Neural progenitor cell (in vitro differentiated cells): ENCODE measurements at regions not wholly inside any gene's neighbourhood (a gene's known extent, or its start where the extent isn't known, plus 50 kb on each side); places are given as distances from the start of the nearest gene placed in this dataset.

Source experiments
- DNase-seq: peaks from one replicate; pipeline ENCODE4 v3.0.0-alpha.2; 2016; ENCODE audit warnings: low spot score
- H2AFZ ChIP-seq: fragments of 200-600 bp; sonication (generic); replicated peaks from 2 replicates; pipeline ENCODE4 v1.6.1; 2016; ENCODE audit warnings: antibody characterized with exemption
- H3F3A ChIP-seq: fragments of 200-600 bp; sonication (generic); 2 replicates; pipeline ENCODE4 v1.6.1; 2016; ENCODE audit warnings: antibody characterized with exemption, low read depth
- H3K27ac ChIP-seq: fragments of 200-600 bp; sonication (generic); 2 replicates; pipeline ENCODE4 v1.5.1; 2016; ENCODE audit warnings: mild to moderate bottlenecking
- H3K27me3 ChIP-seq: fragments of 200-600 bp; sonication (generic); 2 replicates; pipeline ENCODE4 v1.6.1; 2016; ENCODE audit warnings: mild to moderate bottlenecking, moderate library complexity
- H3K36me3 ChIP-seq: fragments of 200-600 bp; sonication (generic); 2 replicates; pipeline ENCODE4 v1.5.1; 2016
- H3K4me1 ChIP-seq: fragments of 200-600 bp; sonication (generic); 2 replicates; pipeline ENCODE4 v1.6.1; 2016; ENCODE audit warnings: mixed run types
- H3K4me2 ChIP-seq: fragments of 200-600 bp; sonication (generic); 2 replicates; pipeline ENCODE4 v1.6.1; 2016
- H3K4me3 ChIP-seq: fragments of 200-600 bp; sonication (generic); 2 replicates; pipeline ENCODE4 v1.5.1; 2016
- H3K79me2 ChIP-seq: fragments of 200-600 bp; sonication (generic); 2 replicates; pipeline ENCODE4 v1.6.1; 2016; ENCODE audit warnings: low read depth
- H3K9ac ChIP-seq: fragments of 200-600 bp; sonication (generic); 2 replicates; pipeline ENCODE4 v1.6.1; 2016
- H3K9me3 ChIP-seq: fragments of 200-600 bp; sonication (generic); 2 replicates; pipeline ENCODE4 v1.5.1; 2016; ENCODE audit warnings: low read depth
- H4K20me1 ChIP-seq: fragments of 200-600 bp; sonication (generic); 2 replicates; pipeline ENCODE4 v1.6.1; 2016; ENCODE audit warnings: low read depth
- H3K27ac Mint-ChIP-seq: 3 replicates; pipeline ENCODE4 v1.8.0; 2021; ENCODE audit warnings: mixed read lengths
- H3K27me3 Mint-ChIP-seq: 2 replicates; pipeline ENCODE4 v1.8.0; 2022; ENCODE audit warnings: low read depth, mild to moderate bottlenecking, inconsistent platforms, moderate library complexity, mixed read lengths; ENCODE audit not compliant: insufficient read depth
- H3K36me3 Mint-ChIP-seq: 3 replicates; pipeline ENCODE4 v1.8.0; 2021; ENCODE audit warnings: mixed read lengths
- H3K4me1 Mint-ChIP-seq: 3 replicates; pipeline ENCODE4 v1.8.0; 2021; ENCODE audit warnings: mixed read lengths
- H3K4me3 Mint-ChIP-seq: 3 replicates; pipeline ENCODE4 v1.8.0; 2021; ENCODE audit warnings: mild to moderate bottlenecking, moderate library complexity, mixed read lengths
- H3K9me3 Mint-ChIP-seq: 3 replicates; pipeline ENCODE4 v1.8.0; 2020; ENCODE audit warnings: mixed read lengths
- EZH2 ChIP-seq: fragments of 200-600 bp; sonication (generic); IDR thresholded peaks from 2 replicates; pipeline ENCODE4 v1.6.1; 2017; ENCODE audit warnings: antibody characterized with exemption, mild to moderate bottlenecking, moderate library complexity
- EZH2phosphoT487 ChIP-seq: fragments of 200-600 bp; sonication (generic); IDR thresholded peaks from 2 replicates; pipeline ENCODE4 v1.6.1; 2017; ENCODE audit warnings: antibody characterized with exemption
- TF ChIP-seq, protein P1 (sequence below): fragments of 200-600 bp; sonication (generic); IDR thresholded peaks from 2 replicates; pipeline ENCODE4 v1.5.1; 2017; ENCODE audit warnings: antibody characterized with exemption, mild to moderate bottlenecking

DNA sequence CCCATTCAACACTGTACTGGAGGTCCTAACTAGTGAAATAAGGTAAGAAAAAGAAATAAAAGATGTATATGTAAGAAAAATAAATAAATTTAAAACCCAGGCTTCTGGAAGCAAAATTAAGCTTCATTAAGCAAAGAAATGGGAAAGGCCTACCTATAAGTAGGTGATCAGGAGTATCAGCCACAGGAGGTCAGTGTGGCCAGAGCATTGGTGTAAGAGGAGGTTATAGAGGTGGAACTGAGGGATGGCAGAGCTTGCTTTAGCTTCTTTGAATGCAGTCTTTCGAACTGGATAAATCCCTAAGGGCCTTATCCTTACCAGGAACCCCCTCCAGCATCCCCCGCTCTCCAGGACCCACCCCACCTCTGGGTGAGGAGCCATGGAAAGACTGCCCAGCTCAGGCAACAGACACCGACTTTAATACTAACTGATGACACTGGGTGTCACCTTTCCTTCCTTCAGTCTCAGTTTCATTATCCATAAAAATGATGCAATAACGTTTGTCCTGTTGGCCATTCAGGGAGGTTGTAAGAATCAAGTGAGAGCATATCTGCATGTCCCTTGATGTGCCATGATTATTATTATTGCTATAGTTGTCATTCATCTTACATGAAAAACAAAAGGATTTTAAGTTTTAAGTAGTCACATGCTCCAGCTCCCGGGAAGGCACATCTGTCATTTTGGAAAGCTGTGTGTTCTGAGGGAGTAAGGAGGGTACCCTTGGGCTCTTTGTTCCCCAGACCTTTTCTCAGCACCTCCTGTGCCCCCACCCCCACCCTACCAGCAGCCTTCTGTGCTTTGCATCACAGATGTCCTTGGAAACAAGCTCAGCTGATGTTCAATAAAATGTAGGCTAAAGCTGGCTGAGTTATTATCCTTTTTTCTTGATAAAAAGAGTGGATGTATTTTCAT lies 50.8 kb upstream of the CTNNA1 start:
- H3K4me1 ChIP-seq: peaks cover 11% of the 10 kb centered on the region
- DNase-seq: no peak
- H3K27me3 ChIP-seq: no peaks in the 10 kb centered on the region
- H4K20me1 ChIP-seq: no peaks in the 10 kb centered on the region
- TF ChIP-seq, protein P1, sequence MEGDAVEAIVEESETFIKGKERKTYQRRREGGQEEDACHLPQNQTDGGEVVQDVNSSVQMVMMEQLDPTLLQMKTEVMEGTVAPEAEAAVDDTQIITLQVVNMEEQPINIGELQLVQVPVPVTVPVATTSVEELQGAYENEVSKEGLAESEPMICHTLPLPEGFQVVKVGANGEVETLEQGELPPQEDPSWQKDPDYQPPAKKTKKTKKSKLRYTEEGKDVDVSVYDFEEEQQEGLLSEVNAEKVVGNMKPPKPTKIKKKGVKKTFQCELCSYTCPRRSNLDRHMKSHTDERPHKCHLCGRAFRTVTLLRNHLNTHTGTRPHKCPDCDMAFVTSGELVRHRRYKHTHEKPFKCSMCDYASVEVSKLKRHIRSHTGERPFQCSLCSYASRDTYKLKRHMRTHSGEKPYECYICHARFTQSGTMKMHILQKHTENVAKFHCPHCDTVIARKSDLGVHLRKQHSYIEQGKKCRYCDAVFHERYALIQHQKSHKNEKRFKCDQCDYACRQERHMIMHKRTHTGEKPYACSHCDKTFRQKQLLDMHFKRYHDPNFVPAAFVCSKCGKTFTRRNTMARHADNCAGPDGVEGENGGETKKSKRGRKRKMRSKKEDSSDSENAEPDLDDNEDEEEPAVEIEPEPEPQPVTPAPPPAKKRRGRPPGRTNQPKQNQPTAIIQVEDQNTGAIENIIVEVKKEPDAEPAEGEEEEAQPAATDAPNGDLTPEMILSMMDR: no peak
- TF ChIP-seq EZH2: no peak
- no peak for TF ChIP-seq EZH2phosphoT487
- no peaks in the 10 kb centered on the region for H3K36me3 ChIP-seq
- H3K9me3 ChIP-seq: no peaks in the 10 kb centered on the region
- no peak overlapping the region for H3K4me3 ChIP-seq
- H3K4me1 Mint-ChIP-seq: peaks cover 28% of the 10 kb centered on the region
- H3K27me3 Mint-ChIP-seq: peaks cover 4% of the 10 kb centered on the region
- H3K4me3 Mint-ChIP-seq: no peak overlapping the region
- H3K27ac Mint-ChIP-seq: no peak overlapping the region
- peaks cover 10% of the 10 kb centered on the region for H3F3A ChIP-seq
- H3K4me2 ChIP-seq: no peak overlapping the region
- no peak overlapping the region for H2AFZ ChIP-seq
- no peaks in the 10 kb centered on the region for H3K36me3 Mint-ChIP-seq
- no peaks in the 10 kb centered on the region for H3K9me3 Mint-ChIP-seq
- H3K9ac ChIP-seq: no peak overlapping the region
- H3K27ac ChIP-seq: no peak overlapping the region
- H3K79me2 ChIP-seq: no peaks in the 10 kb centered on the region

DNA sequence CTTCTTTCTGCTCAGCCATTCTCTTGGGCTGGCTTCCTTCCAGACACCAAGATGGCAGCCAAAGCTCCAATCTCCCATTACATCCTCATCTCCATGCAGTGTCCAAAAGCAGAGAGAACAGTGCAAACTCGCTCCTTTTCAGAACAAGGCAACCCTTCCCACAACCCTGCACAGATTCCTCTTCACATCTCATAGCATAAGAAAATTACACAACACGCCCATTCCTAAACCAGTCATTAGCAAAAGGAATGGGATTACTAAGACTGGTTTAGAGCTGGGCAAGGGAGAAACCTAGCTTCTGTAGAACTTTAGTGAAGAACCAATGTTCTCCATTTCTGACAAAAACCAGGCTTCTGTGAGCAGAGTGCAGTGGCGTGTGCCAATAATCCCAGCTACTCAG lies 51.5 kb upstream of the CTNNA1 start:
- H3K36me3 Mint-ChIP-seq: no peaks in the 10 kb centered on the region
- H3K4me3 Mint-ChIP-seq: no peak overlapping the region
- Histone ChIP-seq H3K9me3 (no peaks in the 10 kb centered on the region), H3K4me2 (no peak overlapping the region), H3K79me2 (no peaks in the 10 kb centered on the region), H3K4me1 (peaks cover 6% of the 10 kb centered on the region), H3F3A (peaks cover 3% of the 10 kb centered on the region), H2AFZ (no peak overlapping the region), H3K4me3 (no peak overlapping the region), H3K36me3 (no peaks in the 10 kb centered on the region), H4K20me1 (no peaks in the 10 kb centered on the region), H3K27me3 (no peaks in the 10 kb centered on the region), H3K27ac (no peak overlapping the region), H3K9ac (no peak overlapping the region)
- TF ChIP-seq, protein P1: no peak
- no peak for TF ChIP-seq EZH2phosphoT487
- H3K27ac Mint-ChIP-seq: no peak overlapping the region
- no peaks in the 10 kb centered on the region for H3K9me3 Mint-ChIP-seq
- peaks cover 26% of the 10 kb centered on the region for H3K4me1 Mint-ChIP-seq
- no peak for DNase-seq
- H3K27me3 Mint-ChIP-seq: peaks cover 4% of the 10 kb centered on the region

DNA sequence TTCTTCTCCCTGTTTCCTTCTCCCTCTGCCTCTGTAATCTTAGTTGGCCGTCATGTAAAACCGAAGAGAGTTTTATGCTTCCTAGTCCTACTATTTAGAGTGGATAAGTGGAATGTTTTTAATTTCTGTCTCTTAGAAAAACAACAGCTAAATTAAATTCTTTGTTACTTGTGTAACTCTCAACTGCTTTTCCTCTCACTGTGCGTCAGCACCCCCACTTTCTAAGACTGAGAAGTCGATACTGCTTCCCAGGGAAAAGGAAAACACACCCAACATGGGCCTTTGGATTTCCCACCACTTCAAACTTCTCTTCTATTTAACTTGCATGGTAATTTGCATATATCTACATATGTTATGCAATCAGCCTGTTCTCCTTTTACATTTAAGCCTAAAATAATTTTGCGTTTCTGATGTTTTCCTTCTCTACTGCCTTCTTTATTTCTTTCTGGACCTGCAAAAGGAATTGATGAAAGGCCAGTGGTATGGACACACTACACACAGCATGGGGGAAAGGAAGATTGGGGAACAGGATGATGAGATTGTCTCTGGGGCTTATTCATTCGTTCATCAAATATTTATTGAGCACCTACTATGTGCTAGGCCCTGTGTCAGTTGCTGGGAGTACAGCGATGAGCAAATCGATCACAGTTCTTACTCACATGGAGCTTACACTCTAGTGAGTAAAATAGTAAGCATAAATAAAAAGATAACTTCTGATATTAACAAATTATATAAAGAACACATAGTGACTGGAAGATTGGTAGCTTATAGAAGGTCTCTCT lies 52.5 kb upstream of the CTNNA1 start:
- no peaks in the 10 kb centered on the region for H4K20me1 ChIP-seq
- H3K9me3 ChIP-seq: no peaks in the 10 kb centered on the region
- H3K4me3 ChIP-seq: no peak overlapping the region
- peaks cover 4% of the 10 kb centered on the region for H3K27me3 Mint-ChIP-seq
- H3K4me2 ChIP-seq: no peak overlapping the region
- H3K9ac ChIP-seq: no peak overlapping the region
- H3K27me3 ChIP-seq: no peaks in the 10 kb centered on the region
- peaks cover 5% of the 10 kb centered on the region for H3K4me1 ChIP-seq
- no peak for DNase-seq
- no peaks in the 10 kb centered on the region for H3K79me2 ChIP-seq
- H3K27ac ChIP-seq: no peak overlapping the region
- no peak overlapping the region for H3K4me3 Mint-ChIP-seq
- no peaks in the 10 kb centered on the region for H3K9me3 Mint-ChIP-seq
- no peaks in the 10 kb centered on the region for H3K36me3 Mint-ChIP-seq
- H2AFZ ChIP-seq: no peak overlapping the region
- H3K4me1 Mint-ChIP-seq: peaks cover 24% of the 10 kb centered on the region
- H3F3A ChIP-seq: no peaks in the 10 kb centered on the region
- no peak overlapping the region for H3K27ac Mint-ChIP-seq
- TF ChIP-seq EZH2 (no peak), EZH2phosphoT487 (no peak)
- TF ChIP-seq, protein P1: no peak
- no peaks in the 10 kb centered on the region for H3K36me3 ChIP-seq
